Vagina (tissue), 2 donors: ENCODE measurements at regions not wholly inside any gene's neighbourhood (a gene's known extent, or its start where the extent isn't known, plus 50 kb on each side); places are given as distances from the start of the nearest gene placed in this dataset.

ENCODE experiments used
- CTCF ChIP-seq, 3 experiments: fragments of 450-650 bp in 2 of 3; fragments of 200-600 bp in 1 of 3; sonication (generic) in 1 of 3; IDR thresholded peaks; one replicate each; pipeline ENCODE4 v1.5.1; 2017 to 2019; ENCODE audit warnings: antibody characterized with exemption in 3 of 3, mild to moderate bottlenecking in 2 of 3, moderate library complexity in 2 of 3
- POLR2A ChIP-seq, 2 donors: fragments of 450-650 bp; IDR thresholded peaks; one replicate each; pipeline ENCODE4 v1.6.1; 2017; ENCODE audit warnings: antibody characterized with exemption in 2 of 2, mild to moderate bottlenecking in 2 of 2, moderate library complexity in 2 of 2
- POLR2AphosphoS5 ChIP-seq, 2 donors: sonication (generic); formaldehyde crosslinking; IDR thresholded peaks; one replicate each; pipeline ENCODE4 v1.9.0; 2017; ENCODE audit warnings: antibody characterized with exemption in 2 of 2, mild to moderate bottlenecking in 2 of 2, low read depth in 1 of 2; ENCODE audit not compliant: insufficient read depth in 1 of 2

GRCh38 chr2:39949131-39949530 is 170.1 kb upstream of the THUMPD2 start:
- TF ChIP-seq CTCF (IDR thresholded peaks at IDR 0.05) (no peak), POLR2AphosphoS5 (IDR thresholded peaks at IDR 0.05; ENCODE audit: insufficient read depth in 1 of 2, low read depth in 1 of 2) (no peak), POLR2A (IDR thresholded peaks at IDR 0.05) (no peak)
